ENCODE measurements at regions not wholly inside any gene's neighbourhood (a gene's known extent, or its start where the extent isn't known, plus 50 kb on each side); places are given as distances from the start of the nearest gene placed in this dataset.

DNA sequence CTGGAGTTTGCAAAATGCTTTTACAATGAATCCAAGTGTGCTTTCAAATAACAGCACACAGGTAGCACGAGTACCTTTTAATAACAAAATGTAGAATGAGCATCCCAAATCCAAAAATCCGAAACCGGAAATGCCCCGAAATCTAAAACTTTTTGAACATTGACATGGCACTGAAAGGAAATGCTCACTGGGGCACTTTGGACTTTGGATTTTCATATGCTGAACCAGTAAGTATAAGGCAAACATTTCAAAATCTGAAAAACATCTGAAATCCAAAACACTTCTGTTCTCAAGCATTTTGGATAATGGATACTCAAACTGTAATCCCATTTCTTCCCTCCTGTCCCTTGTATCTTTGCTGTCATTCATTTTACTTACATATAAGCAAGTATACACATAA is 50.1 kb downstream of the GCNT4 start:
- CTCF ChIA-PET = no interaction called here
- ATAC-seq (ENCODE audit: low read depth) (no peak), DNase-seq (no peak)
- peaks cover 0 to 3% (median 0%) of the 10 kb centered on the region in 4 experiments for H3K27me3 ChIP-seq (replicated peaks in 1 of 4; ENCODE audit: control extremely low read depth in 1 of 4, control insufficient read depth in 3 of 4, insufficient read depth in 4 of 4, low read length in 3 of 4)
- POLR2A ChIA-PET = no interaction called here
- Mint-ChIP-seq H3K4me1 (no peaks in the 10 kb centered on the region), H3K27ac (no peak overlapping the region), H3K4me3 (no peak overlapping the region), H3K27me3 (peaks cover 2% of the 10 kb centered on the region), H3K9me3 (ENCODE audit: insufficient read depth) (peaks cover 5% of the 10 kb centered on the region)
- H3K9ac ChIP-seq (ENCODE audit: low read length) = no peak overlapping the region
- no peak for TF ChIP-seq EZH2 (IDR thresholded peaks at IDR 0.05; ENCODE audit: borderline replicate concordance, insufficient read depth, low read depth, low read length, poor library complexity, severe bottlenecking)
- TF ChIP-seq, protein P1, sequence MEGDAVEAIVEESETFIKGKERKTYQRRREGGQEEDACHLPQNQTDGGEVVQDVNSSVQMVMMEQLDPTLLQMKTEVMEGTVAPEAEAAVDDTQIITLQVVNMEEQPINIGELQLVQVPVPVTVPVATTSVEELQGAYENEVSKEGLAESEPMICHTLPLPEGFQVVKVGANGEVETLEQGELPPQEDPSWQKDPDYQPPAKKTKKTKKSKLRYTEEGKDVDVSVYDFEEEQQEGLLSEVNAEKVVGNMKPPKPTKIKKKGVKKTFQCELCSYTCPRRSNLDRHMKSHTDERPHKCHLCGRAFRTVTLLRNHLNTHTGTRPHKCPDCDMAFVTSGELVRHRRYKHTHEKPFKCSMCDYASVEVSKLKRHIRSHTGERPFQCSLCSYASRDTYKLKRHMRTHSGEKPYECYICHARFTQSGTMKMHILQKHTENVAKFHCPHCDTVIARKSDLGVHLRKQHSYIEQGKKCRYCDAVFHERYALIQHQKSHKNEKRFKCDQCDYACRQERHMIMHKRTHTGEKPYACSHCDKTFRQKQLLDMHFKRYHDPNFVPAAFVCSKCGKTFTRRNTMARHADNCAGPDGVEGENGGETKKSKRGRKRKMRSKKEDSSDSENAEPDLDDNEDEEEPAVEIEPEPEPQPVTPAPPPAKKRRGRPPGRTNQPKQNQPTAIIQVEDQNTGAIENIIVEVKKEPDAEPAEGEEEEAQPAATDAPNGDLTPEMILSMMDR (IDR thresholded peaks at IDR 0.05) = no peak
- no peaks in the 10 kb centered on the region for H4K20me1 ChIP-seq (ENCODE audit: control insufficient read depth, insufficient read depth, low read length, poor library complexity, severe bottlenecking)
- H3K79me2 ChIP-seq (ENCODE audit: control insufficient read depth, insufficient read depth, low read length) = no peaks in the 10 kb centered on the region
- no peaks in the 10 kb centered on the region for H3K36me3 ChIP-seq (replicated peaks in 1 of 2; ENCODE audit: control extremely low read depth in 1 of 2, control insufficient read depth in 1 of 2, extremely low read depth in 1 of 2, insufficient read depth in 2 of 2, low read length in 1 of 2)
- no peak overlapping the region for H3K27ac ChIP-seq (ENCODE audit: low read length in 2 of 2)
- H3K4me3 ChIP-seq (ENCODE audit: control extremely low read depth in 1 of 5, extremely low read depth in 1 of 5, insufficient read depth in 1 of 5, low read depth in 2 of 5, low read length in 4 of 5) = no peak overlapping the region
- no peak overlapping the region for H2AFZ ChIP-seq (ENCODE audit: insufficient read depth, low read depth, low read length, poor library complexity, severe bottlenecking)
- intact Hi-C loops (cut with micrococcal nuclease) = no loop called here
- no peak overlapping the region for H3K4me2 ChIP-seq (replicated peaks; ENCODE audit: low read depth, low read length, poor library complexity, severe bottlenecking)
- 60% methylated on average over 1 of the region's 4 CpGs for WGBS (ENCODE audit: insufficient coverage)
- no peaks in the 10 kb centered on the region for H3K4me1 ChIP-seq (ENCODE audit: control insufficient read depth in 2 of 2, insufficient read depth in 2 of 2, low read length in 2 of 2)
- peaks cover 0 to 8% (median 6%) of the 10 kb centered on the region in 3 donors for H3K9me3 ChIP-seq (ENCODE audit: control extremely low read depth in 1 of 3, control insufficient read depth in 2 of 3, insufficient read depth in 1 of 3, low read length in 2 of 3)

DNA sequence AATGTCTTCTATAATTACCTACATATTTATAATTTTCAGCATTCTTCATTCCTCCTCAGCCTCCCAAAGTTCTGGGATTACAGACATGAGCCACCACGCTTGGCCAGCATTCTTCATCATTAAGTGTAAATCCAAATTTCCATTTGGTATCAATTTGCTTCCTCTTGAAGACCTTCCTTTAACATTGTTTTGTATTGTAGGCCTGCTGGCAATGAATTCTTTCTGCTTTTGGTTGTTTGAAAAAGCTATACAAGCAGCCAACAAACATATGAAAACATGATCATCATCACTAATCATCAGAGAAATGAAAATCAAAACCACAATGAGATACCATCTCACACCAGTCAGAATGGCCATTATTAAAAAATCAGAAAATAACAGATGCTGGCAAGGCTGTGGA is 56.4 kb downstream of the GCNT4 start:
- intact Hi-C loops (cut with micrococcal nuclease) = no loop called here
- no CpG with 5 or more reads among the region's 1 CpG for WGBS (ENCODE audit: insufficient coverage)
- ATAC-seq (ENCODE audit: low read depth) = no peak
- peaks cover 0 to 3% (median 0%) of the 10 kb centered on the region in 4 experiments for H3K27me3 ChIP-seq (replicated peaks in 1 of 4; ENCODE audit: control extremely low read depth in 1 of 4, control insufficient read depth in 3 of 4, insufficient read depth in 4 of 4, low read length in 3 of 4)
- no peaks in the 10 kb centered on the region for H3K9me3 ChIP-seq (ENCODE audit: control extremely low read depth in 1 of 3, control insufficient read depth in 2 of 3, insufficient read depth in 1 of 3, low read length in 2 of 3)
- Mint-ChIP-seq H3K27ac (no peak overlapping the region), H3K9me3 (ENCODE audit: insufficient read depth) (peaks cover 8% of the 10 kb centered on the region), H3K4me1 (no peaks in the 10 kb centered on the region), H3K27me3 (peaks cover 9% of the 10 kb centered on the region), H3K4me3 (no peak overlapping the region)
- H3K27ac ChIP-seq (ENCODE audit: low read length in 2 of 2) = no peak overlapping the region
- ChIA-PET POLR2A (no interaction called here), CTCF (no interaction called here)
- H3K4me1 ChIP-seq (ENCODE audit: control insufficient read depth in 2 of 2, insufficient read depth in 2 of 2, low read length in 2 of 2) = no peaks in the 10 kb centered on the region
- TF ChIP-seq, protein P1 (IDR thresholded peaks at IDR 0.05) = no peak
- no peak for TF ChIP-seq EZH2 (IDR thresholded peaks at IDR 0.05; ENCODE audit: borderline replicate concordance, insufficient read depth, low read depth, low read length, poor library complexity, severe bottlenecking)
- H3K79me2 ChIP-seq (ENCODE audit: control insufficient read depth, insufficient read depth, low read length) = no peaks in the 10 kb centered on the region
- no peaks in the 10 kb centered on the region for H3K36me3 ChIP-seq (replicated peaks in 1 of 2; ENCODE audit: control extremely low read depth in 1 of 2, control insufficient read depth in 1 of 2, extremely low read depth in 1 of 2, insufficient read depth in 2 of 2, low read length in 1 of 2)
- H3K4me3 ChIP-seq (ENCODE audit: control extremely low read depth in 1 of 5, extremely low read depth in 1 of 5, insufficient read depth in 1 of 5, low read depth in 2 of 5, low read length in 4 of 5) = no peak overlapping the region
- H2AFZ ChIP-seq (ENCODE audit: insufficient read depth, low read depth, low read length, poor library complexity, severe bottlenecking) = no peak overlapping the region
- no peak for DNase-seq
- no peaks in the 10 kb centered on the region for H4K20me1 ChIP-seq (ENCODE audit: control insufficient read depth, insufficient read depth, low read length, poor library complexity, severe bottlenecking)
- H3K9ac ChIP-seq (ENCODE audit: low read length) = no peak overlapping the region
- H3K4me2 ChIP-seq (replicated peaks; ENCODE audit: low read depth, low read length, poor library complexity, severe bottlenecking) = no peak overlapping the region
